Activated CD4-positive, alpha-beta T cell treated with anti-CD3 and anti-CD28 coated beads, Interleukin-2, amount 50 U/mL, for 24 hours (primary cell): ENCODE measurements at regions not wholly inside any gene's neighbourhood (a gene's known extent, or its start where the extent isn't known, plus 50 kb on each side); places are given as distances from the start of the nearest gene placed in this dataset.
"Not testable (repeated sequence)": the region's sequence is repeated elsewhere in the genome, so short reads cannot be mapped to it uniquely, and the experiment has no call there.

ENCODE experiments used
- DNase-seq, 2 donors: peaks; one replicate each; pipeline ENCODE4 v3.0.0-alpha.2; 2020; ENCODE audit warnings: low read depth in 1 of 2, low spot score in 1 of 2

DNA sequence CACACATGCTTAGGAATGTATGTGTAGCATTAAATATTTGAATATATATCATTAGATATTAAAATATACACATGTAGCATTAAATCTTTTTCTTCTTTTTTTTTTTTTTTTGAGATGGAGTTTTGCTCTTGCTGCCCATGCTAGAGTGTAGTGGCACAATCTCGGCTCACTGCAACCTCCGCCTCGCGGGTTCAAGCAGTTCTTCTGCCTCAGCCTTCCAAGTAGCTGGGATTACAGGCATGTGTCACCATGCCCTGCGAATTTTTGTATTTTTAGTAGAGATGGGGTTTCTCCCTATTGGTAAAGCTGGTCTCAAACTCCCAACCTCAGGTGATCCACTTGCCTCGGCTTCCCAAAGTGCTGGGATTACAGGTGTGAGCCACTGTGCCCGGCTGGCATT is 1151.6 kb upstream of the FAM98A start:
- not testable (repeated sequence) for DNase-seq

DNA sequence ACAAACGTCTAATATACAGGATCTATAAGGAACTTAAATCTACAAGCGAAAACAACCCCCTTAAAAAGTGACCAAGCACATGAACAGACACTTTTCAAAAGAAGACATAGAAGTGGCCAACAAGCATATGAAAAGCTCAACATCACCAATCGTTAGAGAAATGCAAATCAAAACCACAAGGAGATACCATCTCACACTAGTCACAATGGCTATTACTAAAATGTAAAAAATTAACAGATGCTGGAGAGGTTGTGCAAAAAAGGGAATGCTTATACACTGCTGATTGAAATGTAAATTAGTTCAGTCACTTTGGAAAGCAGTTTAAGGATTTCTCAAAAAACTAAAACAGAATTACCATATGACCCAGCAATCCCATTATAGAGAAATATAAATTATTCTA is 1148.5 kb upstream of the FAM98A start:
- DNase-seq = no peak

DNA sequence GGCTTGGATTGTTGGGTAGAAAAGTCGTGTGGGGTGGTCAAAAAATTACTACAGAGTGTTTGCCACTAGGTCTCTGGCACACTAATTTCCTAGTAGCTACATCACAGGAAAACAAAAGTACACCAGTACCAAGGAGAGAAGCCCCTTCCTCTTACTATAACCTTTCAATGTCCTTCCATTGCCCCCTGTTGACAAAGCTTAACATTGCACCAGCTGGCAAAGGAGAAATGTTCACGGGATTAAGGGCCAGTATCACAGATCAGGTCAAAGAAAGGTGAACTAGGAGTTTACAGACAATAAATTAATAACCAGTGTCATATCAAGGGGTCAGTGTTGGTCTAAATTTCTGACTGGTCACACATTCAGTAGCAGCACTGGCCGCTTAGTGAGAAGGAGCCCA is 1139.6 kb upstream of the FAM98A start:
- DNase-seq = no peak

DNA sequence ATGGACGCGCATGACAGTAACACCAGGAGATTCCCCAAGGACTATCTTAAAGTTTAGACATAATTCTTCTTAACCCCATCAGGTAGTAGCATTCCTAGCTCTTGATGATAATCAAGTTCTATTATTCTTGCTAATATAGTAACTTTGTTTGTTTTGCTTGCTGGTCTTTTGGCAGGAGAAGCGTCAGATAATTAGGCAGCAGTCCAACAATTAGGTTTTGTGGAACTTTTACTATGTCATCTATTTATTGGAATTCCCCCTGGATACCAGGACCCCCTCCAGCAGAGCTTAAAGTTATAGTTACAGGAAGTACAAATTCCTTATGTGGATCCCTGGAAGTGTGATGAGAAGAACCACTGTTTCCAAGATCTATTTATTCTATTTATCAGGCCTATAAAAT is 1138.0 kb upstream of the FAM98A start:
- no peak for DNase-seq

DNA sequence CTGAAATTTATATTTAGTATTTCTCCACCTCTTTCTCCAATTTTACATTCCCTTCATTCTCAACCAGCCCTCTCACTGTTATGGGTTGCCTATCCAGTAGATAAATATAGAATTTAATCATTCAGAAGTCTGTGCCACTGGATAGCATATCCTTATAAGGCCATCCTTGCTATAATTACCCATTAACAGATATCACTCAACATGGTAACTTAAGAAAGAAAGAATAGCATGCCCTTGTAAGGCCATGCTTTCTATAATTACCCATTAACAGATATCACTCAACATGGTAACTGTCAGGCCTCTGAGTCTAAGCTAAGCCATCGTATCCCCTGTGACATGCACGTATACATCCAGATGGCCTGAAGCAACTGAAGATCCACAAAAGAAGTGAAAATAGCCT is 1137.4 kb upstream of the FAM98A start:
- no peak for DNase-seq

DNA sequence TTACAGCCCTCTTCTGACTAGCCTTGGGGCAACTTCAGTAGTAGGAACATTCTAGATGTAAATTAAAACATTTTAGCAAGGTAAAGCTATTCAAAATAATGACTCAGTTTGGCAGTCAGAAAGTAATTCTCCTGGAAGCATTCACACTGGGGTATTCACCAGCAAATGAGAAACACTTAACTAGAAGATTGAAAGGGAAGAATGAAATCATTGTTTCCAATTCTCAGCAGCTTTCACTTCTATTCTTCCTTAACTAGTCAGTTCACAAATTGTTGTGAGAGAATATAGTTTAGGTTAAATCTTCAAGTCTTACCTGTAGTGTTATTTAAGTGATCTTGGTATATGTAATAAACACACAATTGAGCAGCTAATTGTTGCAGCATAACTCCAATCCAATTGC is 1135.6 kb upstream of the FAM98A start:
- no peak for DNase-seq

DNA sequence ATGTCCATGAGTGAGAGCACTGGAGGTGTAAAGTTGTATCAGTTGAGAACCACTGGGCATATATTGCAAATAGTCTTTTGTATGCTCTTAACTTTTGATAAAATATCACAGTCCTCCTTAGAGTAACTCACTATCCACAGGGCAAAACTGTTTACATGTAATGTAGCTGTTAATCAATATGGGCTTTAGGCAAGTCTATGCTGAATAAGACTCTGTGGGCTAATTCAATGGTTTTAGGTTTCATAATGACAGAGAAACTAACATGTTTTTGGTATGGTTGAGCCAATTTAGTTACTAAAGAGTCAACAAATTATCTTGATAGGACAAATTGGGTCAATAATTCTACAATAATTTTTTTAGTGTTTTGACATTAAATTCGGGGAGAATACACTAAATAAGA is 1134.9 kb upstream of the FAM98A start:
- no peak for DNase-seq

DNA sequence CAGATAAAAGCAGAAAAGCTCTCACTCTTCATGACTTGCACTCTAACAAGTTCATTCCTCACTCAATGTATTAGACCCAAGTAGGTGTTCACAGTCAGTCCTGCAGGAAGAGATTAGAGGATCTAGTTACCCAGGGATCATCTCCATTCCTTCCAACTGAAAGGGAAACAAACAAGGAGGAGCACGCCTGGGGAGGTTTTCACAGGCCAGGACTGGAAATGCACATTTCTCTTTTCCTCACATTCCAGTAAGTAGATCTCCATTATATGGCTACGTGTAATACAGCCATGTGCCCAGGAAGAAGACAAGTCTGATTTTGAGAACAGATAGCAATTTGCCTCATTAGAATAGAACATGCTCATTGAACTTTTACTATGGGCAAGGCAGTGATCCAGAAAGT is 1132.2 kb upstream of the FAM98A start:
- DNase-seq = no peak

DNA sequence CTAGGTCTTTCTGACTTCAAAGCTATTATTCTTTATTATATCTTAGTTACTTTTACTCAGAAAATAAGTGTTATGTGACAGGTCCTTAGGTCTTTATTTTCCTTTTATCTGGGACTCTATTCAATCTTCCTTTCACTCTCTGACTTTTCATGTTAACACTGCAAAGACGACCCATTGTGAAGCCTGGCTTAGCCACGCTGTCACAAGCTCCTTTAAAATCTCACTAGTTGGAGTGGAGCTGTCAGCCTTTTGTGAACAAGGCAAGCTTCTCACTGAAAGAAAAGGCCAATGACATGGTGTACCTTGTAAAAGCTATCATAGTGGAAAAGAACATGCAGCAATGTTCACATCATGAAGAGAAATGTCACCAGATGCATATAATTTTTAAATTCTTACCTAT is 1130.7 kb upstream of the FAM98A start:
- no peak for DNase-seq

DNA sequence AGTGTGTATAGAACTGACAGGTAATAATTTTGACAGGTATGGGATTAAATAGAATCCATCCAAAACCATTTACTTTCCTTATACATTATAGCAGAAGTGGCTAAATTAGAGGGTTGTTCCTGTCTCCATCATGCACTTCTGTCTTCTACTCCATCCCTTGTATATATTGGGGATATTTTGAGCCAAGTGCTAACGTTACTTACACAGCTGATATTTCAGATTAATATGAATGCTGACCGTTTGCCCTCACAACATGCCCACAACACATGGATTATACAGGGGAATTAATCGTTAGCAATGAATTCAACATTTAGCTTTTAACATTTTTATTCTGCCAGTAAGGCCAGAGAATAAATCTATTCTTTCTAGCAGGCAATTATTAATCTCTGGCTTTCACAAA is 1125.0 kb upstream of the FAM98A start:
- no peak for DNase-seq

DNA sequence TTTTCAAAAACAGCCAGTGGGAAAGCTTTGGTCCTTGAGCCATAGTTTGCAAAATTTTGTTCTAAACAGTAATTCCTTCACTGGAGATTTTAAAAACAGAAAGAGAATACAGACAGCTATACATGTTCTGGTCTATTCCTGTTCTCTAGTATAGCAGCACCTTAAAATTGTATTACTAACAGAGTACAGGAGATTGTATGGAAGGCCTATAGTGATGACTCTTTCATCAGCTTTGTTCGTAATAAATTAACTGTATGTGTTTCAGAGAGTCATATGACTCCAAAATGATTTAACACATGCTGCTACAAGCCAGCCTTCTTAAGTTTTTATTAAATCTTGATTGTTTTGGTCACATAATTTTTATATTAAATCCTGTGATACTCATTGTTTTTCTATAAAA is 1124.6 kb upstream of the FAM98A start:
- no peak for DNase-seq

DNA sequence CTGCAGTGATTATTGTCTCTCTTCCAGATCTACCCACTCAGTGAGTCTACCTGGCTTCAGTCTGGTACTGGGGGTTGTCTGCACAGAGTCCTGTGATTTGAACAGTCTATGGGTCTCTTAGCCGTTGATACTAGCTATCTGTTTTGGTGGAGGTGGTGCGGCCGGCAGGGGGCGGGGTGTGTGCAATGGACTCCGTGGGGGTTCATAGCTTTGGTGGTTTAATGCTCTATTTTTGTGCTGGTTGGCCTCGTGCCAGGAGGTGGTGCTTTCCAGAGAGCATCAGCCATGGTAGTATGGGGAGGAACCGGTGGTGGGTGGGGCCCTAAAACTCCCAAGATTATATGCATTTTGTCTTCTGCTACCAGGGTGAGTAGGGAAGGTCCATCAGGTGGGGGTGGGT is 1120.1 kb upstream of the FAM98A start:
- no peak for DNase-seq

DNA sequence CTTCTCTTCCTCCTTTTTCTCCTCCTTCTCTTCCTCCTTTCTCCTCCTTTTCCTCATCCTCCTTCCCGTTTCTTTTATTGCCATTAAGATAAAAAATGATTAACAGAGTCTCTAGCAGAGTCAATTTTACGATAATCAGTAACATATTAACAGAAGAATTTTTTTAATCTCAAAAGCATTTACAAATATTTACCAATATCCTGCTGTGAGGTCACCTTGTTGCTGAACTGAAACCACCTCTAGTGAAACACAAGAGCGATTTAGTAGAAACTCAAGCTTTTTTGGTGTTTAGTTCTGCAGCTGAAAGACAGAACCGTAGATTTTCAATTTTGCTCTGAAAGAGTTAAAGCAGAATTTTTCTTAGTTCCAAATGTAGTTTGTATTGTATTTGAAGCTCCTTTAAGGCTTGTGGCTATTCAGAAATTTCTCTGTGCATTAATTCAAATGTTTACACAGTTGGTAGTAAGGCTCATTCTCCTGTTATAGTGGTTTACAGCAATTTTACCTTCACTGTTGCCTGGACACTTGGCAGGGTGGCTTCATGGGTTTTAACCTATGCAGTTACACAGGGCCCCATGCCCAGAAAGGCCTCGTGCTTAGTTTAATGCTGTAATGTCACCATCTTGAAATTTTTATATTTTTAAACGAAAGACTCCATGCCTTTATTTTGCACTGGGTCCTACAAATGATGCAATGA is 1106.6 kb upstream of the FAM98A start:
- no peak for DNase-seq

DNA sequence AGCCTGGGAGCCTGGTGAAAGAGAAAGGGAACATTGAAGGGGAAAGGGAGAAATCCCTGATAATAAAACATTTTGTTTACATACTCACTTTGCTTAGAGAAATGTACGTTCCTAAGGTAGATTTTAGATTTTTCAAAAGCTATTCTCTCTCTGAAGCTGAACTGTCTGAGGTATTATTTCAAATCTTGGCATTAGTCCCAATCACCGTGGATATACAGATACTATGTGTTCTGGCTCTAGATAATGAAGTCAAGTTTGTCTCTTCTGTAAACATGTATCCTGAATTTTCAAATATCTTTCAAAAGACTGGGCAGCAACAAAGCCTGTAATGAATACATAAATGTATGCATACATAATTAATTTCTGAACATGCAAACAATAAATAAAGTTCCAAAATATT is 1104.2 kb upstream of the FAM98A start:
- no peak for DNase-seq

DNA sequence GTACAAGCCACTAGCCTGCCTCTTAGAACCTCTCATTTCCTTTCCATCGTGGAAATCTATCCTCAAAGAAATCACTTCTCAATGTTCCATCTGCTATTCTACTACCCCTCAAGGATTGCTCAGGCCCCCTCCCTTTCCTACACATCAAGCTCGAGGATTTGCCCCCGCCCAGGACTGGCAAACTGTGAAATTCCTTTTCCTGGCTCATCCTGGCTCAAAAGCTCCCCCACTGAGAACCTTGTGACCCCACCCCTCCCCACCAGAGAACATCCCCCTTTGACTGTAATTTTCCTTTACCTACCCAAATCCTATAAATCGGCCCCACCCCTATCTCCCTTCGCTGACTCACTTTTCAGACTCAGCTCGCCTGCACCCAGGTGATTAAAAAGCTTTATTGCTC is 1103.3 kb upstream of the FAM98A start:
- not testable (repeated sequence) for DNase-seq

DNA sequence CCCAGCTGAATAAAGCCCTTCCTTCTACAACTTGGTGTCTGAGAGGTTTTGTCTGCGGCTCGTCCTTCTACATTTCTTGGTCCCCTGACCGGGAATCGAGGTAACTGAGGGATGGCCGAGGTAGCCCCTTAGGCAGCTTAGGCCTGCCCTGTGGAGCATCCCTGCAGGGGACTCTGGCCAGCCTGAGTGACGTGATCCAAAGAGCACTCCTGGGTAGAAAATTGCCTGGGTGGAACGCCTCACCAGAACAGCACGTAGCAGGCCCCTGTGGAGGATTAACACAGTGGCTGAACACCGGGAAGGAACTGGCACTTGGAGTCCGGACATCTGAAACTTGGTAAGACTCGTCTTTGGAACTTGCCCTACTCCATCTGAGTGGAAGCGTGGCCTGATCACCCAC is 1078.5 kb upstream of the FAM98A start:
- not testable (repeated sequence) for DNase-seq

DNA sequence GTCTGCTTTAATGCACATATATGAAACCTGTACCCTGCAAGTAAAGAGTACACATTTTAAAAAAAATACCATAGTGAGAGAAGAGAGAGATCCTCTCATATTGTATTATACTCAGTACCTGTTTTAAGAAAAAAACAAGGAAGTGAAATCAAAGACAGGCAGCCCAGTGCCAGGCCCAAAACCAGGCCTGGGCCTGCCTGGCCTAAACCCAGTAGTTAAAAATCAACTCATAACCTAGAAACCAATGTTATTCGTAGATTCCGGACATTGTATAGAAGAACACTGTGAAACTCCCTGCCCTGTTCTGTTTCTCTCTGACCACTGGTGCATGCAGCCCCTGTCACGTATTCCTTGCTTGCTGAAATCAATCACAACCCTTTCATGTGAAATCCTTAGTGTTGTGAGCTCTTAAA is 1078.0 kb upstream of the FAM98A start:
- not testable (repeated sequence) for DNase-seq

DNA sequence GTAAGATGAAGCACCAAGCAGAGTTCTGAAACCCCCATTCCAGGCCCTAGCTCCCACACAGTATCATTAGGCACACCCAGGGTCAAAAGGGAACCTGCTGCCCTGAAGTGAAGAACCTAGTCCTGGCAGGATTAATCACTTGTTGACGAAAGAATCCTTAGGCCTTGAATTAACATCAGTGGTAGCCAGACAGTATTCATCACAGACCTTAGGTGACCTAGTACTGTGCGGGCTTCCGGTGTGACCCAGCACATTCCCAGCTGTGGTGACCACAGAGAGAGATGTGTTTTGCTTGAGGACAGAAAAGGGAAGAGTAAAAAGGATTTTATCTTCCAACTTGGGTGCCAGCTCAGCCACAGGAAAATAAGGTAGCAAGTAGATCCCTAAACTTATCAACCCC is 1071.4 kb upstream of the FAM98A start:
- no peak for DNase-seq

DNA sequence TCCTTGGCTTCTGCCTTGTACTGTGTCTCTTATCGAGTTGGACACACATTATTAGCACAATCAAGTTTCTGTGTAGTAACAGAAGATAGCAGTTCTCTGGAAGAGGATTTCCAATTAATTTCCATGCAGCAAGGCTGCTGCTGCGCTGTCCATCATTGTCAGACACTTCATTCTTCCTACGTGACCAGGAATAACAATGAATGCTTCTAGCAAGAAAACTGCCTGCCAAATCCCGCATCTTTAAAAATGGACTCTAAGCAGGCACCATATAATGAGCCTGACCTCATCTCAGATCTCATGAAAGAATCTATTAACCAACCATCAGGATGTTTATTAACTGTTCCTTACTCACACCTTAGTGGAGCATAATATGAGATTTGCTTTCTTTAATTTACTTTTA is 1067.7 kb upstream of the FAM98A start:
- DNase-seq = no peak

DNA sequence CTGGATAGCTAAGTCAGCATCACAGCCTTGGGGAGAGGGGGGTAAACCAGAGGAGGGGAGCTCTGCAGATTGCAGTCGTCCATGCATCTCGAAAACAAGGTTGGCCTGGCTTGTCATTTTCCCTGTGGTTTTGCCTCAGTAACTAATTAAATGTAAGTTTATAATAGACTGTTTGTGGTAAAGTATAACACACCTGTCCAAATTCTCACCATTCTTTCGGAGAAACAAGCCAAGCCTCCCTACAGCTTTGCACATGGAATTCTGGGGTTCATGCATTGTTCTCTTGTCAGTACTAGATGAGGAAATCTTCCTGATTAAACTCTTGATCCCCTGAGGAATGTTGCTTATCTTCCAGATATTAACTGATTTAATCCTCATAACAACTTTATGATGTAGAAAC is 1065.2 kb upstream of the FAM98A start:
- no peak for DNase-seq

DNA sequence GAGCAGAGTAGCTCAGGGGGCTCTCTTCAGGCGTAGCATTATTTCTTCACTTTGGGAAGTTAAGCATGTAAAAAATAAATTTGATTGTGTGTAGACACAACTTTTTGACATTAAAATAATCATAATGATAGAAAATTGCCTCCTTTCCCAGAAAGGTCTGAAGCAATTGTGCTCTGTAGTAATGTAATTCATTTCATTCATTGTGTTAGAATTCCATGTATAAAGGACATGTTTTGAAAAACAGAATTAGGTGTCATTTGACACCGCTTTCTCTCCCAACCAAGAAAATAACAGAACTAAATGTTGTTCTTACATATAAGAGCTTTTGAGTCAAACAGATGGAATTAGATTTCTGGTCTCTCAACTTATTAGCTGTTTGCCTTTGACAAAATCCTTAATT is 1064.2 kb upstream of the FAM98A start:
- no peak for DNase-seq

DNA sequence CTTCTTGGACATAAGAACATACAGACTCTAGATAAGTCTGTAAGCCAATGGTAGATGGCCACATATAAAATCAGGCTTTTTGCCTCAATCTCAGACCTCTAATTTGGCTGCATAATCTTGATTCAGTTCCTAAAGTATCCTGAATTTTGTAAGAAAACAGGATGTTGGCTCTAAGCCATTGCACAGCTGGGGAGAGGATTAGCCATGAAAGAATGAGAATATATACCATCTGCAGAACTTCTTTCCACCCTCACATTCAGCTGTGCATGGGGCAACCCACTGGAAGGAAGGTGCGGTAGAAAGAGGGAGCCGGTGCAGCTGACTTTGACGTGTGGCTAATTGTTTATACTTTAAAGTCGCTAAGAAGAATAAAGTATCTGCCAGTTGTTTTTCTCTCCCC is 1061.6 kb upstream of the FAM98A start:
- DNase-seq = no peak

DNA sequence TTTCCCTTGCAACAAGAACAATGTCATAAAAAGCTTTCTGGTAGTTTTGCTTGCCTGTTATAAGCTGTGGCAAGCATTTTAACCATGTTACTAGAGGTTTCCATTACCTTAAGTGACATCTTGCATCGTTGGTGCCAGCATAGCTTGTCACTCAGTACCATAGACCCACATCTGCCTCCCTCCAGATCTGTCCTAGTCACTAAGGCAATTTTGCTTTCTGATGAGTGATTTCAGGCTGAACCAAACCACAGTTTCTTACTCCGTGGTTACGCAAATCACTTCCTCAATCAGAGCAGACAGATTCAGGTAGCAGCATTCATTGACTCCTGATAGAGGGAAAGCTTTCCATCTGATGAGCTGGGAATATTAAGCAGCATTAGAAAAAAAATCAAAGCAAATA is 1057.5 kb upstream of the FAM98A start:
- no peak for DNase-seq

DNA sequence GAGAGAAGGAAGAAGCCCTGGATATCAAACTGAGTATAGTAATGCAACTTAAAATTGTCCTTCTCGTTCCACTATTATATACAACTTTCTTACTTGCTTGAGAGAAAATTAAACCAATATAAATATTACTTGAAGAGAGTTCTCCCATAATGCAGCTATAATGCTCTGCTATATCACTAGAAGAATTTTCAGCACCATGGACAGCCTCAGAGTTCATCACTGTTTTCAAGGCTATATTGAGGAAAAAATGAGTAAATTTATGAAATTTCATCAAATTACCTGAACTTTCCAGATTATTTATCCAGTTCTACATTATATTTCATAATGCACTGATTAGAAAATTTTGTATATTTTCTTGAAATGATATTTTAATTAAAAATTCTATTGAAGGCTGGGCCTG is 1053.5 kb upstream of the FAM98A start:
- no peak for DNase-seq
